GM12892 (cell line): ENCODE measurements at regions not wholly inside any gene's neighbourhood (a gene's known extent, or its start where the extent isn't known, plus 50 kb on each side); places are given as distances from the start of the nearest gene placed in this dataset.
A peak's percentile ranks its signal among the peaks of the same experiment; 100 is the strongest.

Source experiments
- DNase-seq: peaks from one replicate; pipeline ENCODE4 v3.0.0; 2011; ENCODE audit not compliant: insufficient read length
- FAIRE-seq: peaks from 2 replicates; lab custom pipeline; 2011; peaks lifted over from hg19 to GRCh38; lab: Jason Lieb, UNC
- POLR2A ChIP-seq: IDR thresholded peaks from 2 replicates; pipeline ENCODE4 v1.6.1; 2011; ENCODE audit warnings: low read depth, low read length, control low read depth
- POLR2AphosphoS5 ChIP-seq: IDR thresholded peaks from 2 replicates; pipeline ENCODE4 v1.6.1; 2011; ENCODE audit warnings: low read depth, low read length, control low read depth
- TAF1 ChIP-seq: IDR thresholded peaks from 2 replicates; pipeline ENCODE4 v1.6.1; 2011; ENCODE audit warnings: low read depth, mild to moderate bottlenecking, control low read depth, low read length, borderline replicate concordance

DNA sequence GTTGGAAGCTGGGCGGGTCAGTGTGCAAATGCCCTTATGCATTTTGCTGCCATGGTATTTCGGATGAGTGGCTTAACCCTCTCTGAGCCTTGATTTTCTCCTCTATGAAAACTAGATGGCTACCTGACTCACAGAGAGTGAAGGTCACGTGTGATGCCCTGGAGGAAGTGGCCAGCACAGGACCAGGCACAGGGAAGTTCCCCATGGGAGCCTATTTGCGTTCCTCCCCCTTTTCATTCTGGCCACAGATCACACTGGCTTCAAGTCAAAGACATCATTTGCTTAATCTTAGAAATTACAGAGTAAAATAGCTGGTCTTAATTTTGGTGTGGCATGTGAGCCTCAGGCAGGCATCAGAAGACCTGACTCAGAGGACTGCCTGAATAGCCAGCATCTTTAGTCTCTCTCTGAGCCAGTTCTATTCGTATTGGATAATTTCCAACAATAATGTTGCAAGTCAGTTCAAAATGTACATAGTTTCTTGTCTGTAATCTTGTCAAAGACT lies 57.6 kb upstream of the CD302 start:
- TF ChIP-seq POLR2AphosphoS5 = no peak
- TF ChIP-seq TAF1 = no peak
- TF ChIP-seq POLR2A = no peak
- FAIRE-seq = no peak
- DNase-seq = no peak

DNA sequence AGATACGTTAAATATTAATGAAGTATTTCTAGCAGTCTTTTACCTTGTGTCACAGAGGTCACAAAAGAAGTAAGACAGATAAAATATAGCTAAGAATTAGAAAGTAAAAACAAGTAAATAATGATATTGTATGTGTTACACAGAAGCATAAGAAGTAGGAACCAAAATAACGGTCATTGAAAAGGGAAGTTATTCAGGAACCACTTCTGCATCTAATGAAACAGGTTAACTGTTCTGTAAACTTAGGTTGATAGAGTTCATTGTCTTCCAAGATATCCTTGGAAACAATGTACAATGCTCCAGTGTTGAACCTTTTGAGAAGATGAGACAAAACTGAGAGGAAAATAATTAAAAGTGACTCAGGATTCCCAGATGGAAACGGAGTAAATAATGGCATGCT lies 57.1 kb upstream of the CD302 start:
- peak; percentile 5 for FAIRE-seq
- TF ChIP-seq POLR2AphosphoS5 (no peak), TAF1 (no peak), POLR2A (no peak)
- no peak for DNase-seq

- TF ChIP-seq POLR2A = no peak
- TF ChIP-seq TAF1 = no peak
- no peak for TF ChIP-seq POLR2AphosphoS5
- no peak for FAIRE-seq
- no peak for DNase-seq
These were observed 56.5 kb upstream of the CD302 start for GRCh38 chr2:159854481-159854880.

GRCh38 chr2:159853101-159853500 lies 55.1 kb upstream of the CD302 start:
- no peak for FAIRE-seq
- TF ChIP-seq POLR2A = no peak
- TF ChIP-seq POLR2AphosphoS5 = no peak
- no peak for TF ChIP-seq TAF1
- DNase-seq = no peak

DNA sequence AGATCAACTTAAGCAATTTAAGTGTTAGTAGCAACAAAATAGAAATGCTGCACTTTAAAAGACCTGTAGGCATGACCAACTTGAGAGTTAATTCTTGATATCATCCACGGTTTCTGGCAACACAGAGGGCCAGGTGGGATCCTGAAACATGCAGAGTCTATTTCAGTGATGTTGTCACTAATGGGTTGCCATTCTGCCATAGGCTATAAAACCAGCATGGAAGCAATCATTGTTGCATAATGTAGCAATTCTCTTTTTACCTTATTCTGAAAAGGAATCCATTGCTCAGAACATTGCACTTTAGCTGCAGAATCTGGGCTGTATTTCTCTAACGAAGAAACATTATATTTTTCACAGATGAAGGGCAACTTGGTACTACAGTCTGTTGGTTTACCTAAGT lies 53.9 kb upstream of the CD302 start:
- no peak for TF ChIP-seq POLR2A
- no peak for TF ChIP-seq POLR2AphosphoS5
- TF ChIP-seq TAF1 = no peak
- DNase-seq (no peak), FAIRE-seq (no peak)

- TF ChIP-seq POLR2AphosphoS5 (no peak), TAF1 (no peak), POLR2A (no peak)
- FAIRE-seq = no peak
These were observed 52.8 kb upstream of the CD302 start for GRCh38 chr2:159850789-159851188.

GRCh38 chr2:159849160-159849813 lies 51.3 kb upstream of the CD302 start:
- TF ChIP-seq TAF1 = no peak
- no peak for TF ChIP-seq POLR2AphosphoS5
- no peak for TF ChIP-seq POLR2A
- DNase-seq (no peak), FAIRE-seq (no peak)

More at GRCh38 chr2:159850789-159851188, 52.8 kb upstream of the CD302 start:
- DNase-seq = no peak
